ENCODE measurements at regions not wholly inside any gene's neighbourhood (a gene's known extent, or its start where the extent isn't known, plus 50 kb on each side); places are given as distances from the start of the nearest gene placed in this dataset.

DNA sequence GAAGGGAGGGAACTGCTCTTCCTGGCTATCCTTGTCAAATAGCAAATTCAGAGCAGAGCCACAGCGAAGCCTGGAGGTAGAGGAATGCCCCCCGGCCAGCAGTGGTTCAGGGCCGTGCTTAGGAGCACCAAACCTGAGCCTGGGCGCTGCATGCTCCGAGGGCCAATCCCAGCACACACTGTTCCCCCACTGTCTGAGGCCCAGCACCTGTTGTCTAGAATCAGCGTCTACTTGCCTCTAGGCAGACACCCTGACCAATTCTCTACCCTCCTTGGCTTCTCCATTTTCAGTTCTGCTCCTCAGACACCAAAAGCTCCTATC is 177.6 kb upstream of the PKDCC start:
- DNase-seq, result no peak

GRCh38 chr2:41871080-41871479 is 176.7 kb upstream of the PKDCC start:
- no peak for DNase-seq

- no peak for DNase-seq
Observed at GRCh38 chr2:41872646-41873045, 175.2 kb upstream of the PKDCC start.

DNA sequence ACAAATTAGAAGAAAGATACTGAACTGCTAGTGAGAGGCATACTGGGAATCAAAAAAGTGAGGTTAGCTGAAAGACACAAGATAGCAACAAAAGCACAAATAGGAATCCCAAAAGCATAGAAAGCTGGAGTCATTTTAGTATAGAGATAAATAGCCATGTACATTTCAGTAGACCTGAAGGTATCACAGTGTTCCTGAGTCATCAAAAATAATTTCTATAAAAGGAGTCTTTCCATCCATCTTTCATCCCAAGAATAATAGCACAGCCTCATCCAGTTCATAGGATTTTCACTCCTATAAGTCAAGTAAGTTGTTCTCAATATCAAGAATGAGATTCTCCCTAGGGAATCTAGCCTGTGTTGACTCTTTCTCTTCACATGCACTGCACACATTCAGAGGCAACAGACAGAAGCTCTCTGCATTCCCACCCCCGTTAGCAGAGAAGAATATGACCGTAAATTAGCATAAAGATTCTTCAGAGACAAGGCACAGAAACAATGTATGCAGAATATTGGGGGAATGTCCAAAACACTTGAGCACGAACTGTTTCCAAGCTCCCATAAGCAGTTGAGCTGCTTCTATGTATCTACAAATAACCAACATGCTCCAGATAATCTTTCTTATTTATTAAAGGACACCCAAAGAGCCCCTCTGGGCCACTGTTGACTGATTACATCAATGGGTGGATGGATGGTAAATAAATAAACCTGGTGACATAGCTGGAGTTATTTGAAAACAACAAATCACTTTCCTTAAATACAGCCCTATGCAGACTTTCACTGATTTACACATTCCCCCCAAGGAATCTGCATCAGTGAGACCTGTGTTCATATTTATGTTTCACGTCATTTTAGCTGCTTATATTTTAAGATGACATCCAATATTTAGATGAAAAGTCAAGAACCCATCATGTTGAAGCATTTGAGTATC is 174.5 kb upstream of the PKDCC start:
- peak; percentile 56 for DNase-seq

DNA sequence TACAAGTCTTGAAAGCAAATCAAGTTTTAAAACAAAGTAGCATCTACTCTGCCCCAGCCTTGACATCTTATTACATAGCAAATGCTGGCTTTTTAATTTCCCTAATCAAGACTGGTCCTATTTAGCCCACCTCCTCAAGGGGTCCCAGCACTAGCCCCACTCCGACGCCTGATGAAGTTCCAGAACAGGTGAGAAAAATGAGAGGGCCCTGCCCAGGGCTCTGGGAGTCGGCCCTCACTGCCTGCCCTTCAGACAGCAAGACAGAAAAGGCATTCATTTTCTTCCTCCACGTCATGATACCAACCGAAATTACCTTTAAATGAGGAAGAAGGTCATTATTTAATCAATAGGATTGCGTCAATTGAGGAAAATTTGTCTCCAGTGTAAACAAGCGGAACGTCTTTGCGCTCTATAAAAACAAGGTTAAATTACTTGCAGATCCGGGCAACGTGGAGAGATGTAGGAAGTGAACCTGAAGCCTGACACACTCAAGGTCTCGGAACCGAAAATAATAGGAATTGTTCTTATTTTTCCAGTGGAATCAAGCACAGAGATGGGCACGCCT is 170.6 kb upstream of the PKDCC start:
- no peak for DNase-seq

GRCh38 chr2:41878056-41878455 is 169.8 kb upstream of the PKDCC start:
- DNase-seq, result no peak

- DNase-seq, result no peak
Observed at GRCh38 chr2:41878716-41879234, 169.0 kb upstream of the PKDCC start.

- DNase-seq, result peak; percentile 78
Observed at GRCh38 chr2:41879235-41879916, 168.4 kb upstream of the PKDCC start.

GRCh38 chr2:41880561-41881243 is 167.1 kb upstream of the PKDCC start:
- DNase-seq, result no peak

DNA sequence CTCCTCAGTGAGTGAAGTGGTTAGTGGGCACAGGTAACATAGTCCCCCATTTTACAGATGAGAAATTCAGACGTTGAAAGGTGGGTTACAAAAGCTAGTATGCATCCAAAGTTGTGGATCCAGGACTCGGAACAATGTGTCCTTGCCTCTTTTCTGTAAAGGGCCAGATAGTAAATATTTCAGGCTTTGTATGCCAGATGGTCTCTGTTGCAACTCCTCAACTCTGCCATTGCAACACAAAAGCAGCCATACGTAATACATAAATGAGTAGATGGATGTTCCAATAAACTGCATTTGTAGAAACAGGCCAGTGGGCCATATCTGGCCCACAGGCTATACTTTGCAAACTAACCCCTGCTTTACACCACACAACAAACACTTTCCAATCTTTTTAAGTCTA is 166.6 kb upstream of the PKDCC start:
- no peak for DNase-seq

DNA sequence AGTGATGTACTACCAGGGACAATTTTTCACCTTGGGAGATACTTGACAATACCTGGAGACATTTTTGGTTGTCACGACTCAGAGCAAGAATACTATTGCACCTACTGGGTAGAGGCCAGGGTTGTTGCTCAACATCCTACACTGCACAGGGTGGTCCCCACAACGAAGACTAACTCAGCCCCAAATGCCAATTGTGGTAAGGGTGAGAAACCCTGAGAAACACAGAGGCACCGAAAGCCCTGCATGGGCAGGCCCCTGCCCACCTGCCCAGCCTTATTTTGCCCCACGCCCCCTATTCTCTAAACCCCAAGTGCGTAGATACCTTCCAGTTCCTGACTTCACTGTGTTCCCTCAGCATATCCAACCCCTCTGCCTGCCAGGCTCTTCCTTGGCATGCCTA is 163.1 kb upstream of the PKDCC start:
- DNase-seq, result no peak

DNA sequence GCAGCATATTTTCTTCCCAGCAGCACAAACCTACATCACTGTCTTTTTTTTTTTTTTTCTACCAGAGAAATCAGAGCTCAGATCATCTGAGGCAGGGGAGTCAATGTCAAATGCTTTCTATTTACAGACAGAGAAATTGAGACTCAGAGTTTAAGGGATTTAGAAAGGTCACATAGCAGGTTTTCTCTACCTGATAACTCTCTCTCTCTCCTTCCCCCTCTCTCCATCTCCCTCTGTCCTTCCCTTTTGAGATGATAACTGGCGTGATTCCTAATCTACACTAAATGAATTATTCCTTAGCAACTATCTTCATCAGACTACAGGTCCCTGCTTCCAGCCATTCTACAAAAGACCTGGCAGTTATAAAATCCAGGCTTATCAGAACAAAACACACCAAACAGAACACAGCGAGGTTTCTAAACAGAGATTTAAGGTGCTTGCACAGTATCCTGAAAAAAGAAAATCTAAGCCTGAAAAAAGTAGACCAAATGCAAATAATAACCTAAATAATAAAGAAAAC is 161.6 kb upstream of the PKDCC start:
- no peak for DNase-seq

DNA sequence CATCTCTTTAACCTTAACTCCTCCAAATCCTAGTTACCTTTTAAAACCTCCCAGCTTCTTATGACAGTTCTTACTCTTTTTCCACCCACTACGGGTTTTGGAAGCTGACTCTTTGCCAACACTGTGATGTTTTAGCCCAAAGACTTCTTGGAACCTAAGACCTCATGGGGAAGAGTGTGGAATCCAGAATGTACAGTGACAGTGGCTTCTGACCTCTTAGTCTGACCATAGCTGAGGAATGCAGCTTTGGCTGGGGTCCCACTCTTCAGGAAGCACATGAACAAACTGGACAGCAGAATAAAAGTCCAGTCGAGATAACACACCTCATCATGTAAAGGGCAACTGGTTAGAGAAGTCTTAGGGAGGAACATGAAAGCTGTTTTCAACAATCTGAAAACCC is 161.1 kb upstream of the PKDCC start:
- DNase-seq, result no peak

- DNase-seq, result no peak
Observed at GRCh38 chr2:41890341-41890740, 157.5 kb upstream of the PKDCC start.

DNA sequence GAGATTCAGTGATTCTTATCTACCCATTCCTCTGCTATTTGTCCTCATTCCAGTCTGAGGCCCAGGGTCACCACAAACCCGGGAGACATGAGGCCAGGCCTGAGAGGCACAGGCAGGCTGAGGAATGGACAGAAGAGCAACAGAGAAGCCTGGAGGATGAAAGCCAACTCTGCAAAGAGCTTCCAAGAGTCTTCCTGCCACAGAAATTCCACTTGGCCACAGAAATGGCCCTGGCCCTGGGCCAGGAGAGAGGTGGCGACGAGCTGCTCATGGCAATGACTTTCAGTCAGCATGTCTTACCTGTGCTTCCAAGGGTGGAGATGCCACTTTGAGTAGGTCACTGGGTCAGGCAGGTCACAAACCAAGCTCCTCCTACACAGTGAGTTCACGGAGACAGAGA is 155.3 kb upstream of the PKDCC start:
- DNase-seq, result no peak

GRCh38 chr2:41894563-41895333 is 153.1 kb upstream of the PKDCC start:
- no peak for DNase-seq

DNA sequence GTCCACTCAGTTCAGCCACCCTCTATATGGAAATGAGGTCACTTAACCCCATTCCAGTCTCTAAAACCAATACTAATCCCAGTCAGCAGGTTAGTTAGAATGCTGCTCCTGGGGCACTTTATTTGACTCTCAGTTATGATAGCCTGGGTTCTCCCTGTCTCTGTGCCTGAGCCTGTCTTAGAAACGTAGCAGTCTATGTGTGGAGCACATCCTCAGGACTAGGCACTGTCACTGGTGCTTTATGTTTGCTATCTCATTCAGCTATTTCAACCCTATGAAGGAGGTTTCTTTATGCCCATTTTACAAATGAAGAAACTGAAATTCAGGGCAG is 152.5 kb upstream of the PKDCC start:
- no peak for DNase-seq

DNA sequence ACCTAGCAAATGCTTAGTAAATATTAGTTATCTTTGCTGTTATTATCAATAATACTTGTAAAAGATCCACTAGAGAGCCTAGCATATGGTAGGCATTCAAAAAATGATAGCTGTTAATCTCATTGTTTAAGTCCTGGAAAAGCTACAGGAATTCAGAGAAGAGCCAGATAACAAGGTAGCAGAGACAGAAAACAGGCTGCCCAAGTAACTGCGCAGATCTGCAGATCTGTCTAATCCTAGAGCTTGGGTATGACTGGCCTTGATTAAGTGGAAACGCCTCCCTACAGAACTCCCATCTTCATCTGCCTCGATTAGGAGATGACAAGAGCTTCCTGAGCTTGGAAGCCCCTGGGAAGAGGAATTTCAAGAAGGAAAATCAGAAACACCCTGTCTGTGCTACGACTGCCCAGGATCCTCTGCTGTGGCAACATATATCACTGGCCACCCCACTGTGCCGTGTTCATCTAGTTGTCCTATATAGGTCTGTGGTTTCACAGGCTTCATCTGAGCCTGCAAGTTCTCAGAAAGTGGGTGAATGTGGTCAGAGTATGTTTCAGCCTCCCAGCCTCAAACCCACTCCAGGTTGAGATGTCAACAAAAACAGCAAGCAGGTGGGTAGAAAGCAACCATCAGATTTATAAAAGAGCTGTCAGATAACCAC is 151.5 kb upstream of the PKDCC start:
- DNase-seq, result no peak

DNA sequence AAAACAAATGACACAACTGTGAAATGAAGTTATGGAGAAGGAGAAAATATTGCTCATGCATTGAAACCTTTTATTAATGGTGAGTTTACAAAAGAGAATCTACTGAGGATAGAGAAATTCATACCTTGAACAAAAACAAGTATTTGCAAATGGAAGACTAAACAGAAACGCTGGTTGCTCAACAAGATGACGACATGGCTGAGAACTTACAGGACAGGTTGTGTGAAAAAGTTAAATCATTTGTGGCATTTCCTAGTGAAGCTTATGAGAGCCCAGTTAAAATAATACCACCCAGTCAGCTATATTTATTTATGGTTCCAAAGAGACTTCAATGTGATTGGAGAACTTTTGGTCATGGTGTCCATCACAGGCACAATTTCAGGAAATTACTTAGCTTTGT is 148.6 kb upstream of the PKDCC start:
- no peak for DNase-seq

GRCh38 chr2:41900101-41900577 is 147.7 kb upstream of the PKDCC start:
- DNase-seq, result no peak

- no peak for DNase-seq
Observed at GRCh38 chr2:41902897-41903296, 144.9 kb upstream of the PKDCC start.

Measured in DMS153 (cell line).